ENCODE measurements at regions not wholly inside any gene's neighbourhood (a gene's known extent, or its start where the extent isn't known, plus 50 kb on each side); places are given as distances from the start of the nearest gene placed in this dataset.

- Histone ChIP-seq H3K79me2 (ENCODE audit: control insufficient read depth, insufficient read depth, low read length) (no peaks in the 10 kb centered on the region), H3K9ac (replicated peaks; ENCODE audit: extremely low read depth, insufficient read depth, low read length) (no peak overlapping the region), H3K4me1 (ENCODE audit: control insufficient read depth, extremely low read depth, insufficient read depth, low read length) (no peaks in the 10 kb centered on the region), H3K4me3 (replicated peaks in 1 of 3; ENCODE audit: insufficient read depth in 1 of 3, low read depth in 1 of 3, low read length in 3 of 3) (no peak overlapping the region), H3K9me3 (replicated peaks; ENCODE audit: control insufficient read depth, insufficient read depth, low read length) (peaks cover 4% of the 10 kb centered on the region), H4K20me1 (replicated peaks; ENCODE audit: control insufficient read depth, extremely low read depth, insufficient read depth, low read length) (no peaks in the 10 kb centered on the region), H3K4me2 (ENCODE audit: insufficient read depth, low read length) (no peak overlapping the region), H3K27ac (ENCODE audit: insufficient read depth, low read depth, low read length) (no peak overlapping the region), H2AFZ (ENCODE audit: low read depth, low read length) (no peak overlapping the region), H3K36me3 (ENCODE audit: control insufficient read depth in 2 of 2, extremely low read depth in 1 of 2, insufficient read depth in 2 of 2, low read length in 2 of 2) (no peaks in the 10 kb centered on the region), H3K27me3 (ENCODE audit: control insufficient read depth in 2 of 2, insufficient read depth in 2 of 2, low read length in 2 of 2) (no peaks in the 10 kb centered on the region), H3K9me1 (replicated peaks; ENCODE audit: control insufficient read depth, extremely low read depth, insufficient read depth, low read length) (no peaks in the 10 kb centered on the region)
- DNase-seq (ENCODE audit: low read depth, low spot score) (no peak), FAIRE-seq (no peak)
- BruUV-seq (replicated peaks), result no TSS peak
- ChIA-PET POLR2A (no interaction called here), CTCF (no interaction called here)
- no peak for TF ChIP-seq MYC (IDR thresholded peaks at IDR 0.05; ENCODE audit: low read depth, low read length)
- TF ChIP-seq FOS (IDR thresholded peaks at IDR 0.05; ENCODE audit: borderline replicate concordance, insufficient read depth, low read length), result no peak
- TF ChIP-seq, protein P1, sequence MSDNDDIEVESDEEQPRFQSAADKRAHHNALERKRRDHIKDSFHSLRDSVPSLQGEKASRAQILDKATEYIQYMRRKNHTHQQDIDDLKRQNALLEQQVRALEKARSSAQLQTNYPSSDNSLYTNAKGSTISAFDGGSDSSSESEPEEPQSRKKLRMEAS (IDR thresholded peaks at IDR 0.05; ENCODE audit: insufficient read depth, insufficient read length), result no peak
- TF ChIP-seq POLR2A (IDR thresholded peaks at IDR 0.05; ENCODE audit: low read depth, low read length), result no peak
- no peak for TF ChIP-seq CTCF (IDR thresholded peaks at IDR 0.05; ENCODE audit: extremely low read depth in 1 of 2, insufficient read depth in 1 of 2, low read depth in 1 of 2, low read length in 2 of 2)
- TF ChIP-seq EZH2 (IDR thresholded peaks at IDR 0.05; ENCODE audit: borderline replicate concordance, low read depth, low read length, severe bottlenecking), result no peak
- no peak for TF ChIP-seq POLR2AphosphoS5 (IDR thresholded peaks at IDR 0.05; ENCODE audit: insufficient read depth, low read depth, low read length)
- TF ChIP-seq JUN (IDR thresholded peaks at IDR 0.05; ENCODE audit: borderline replicate concordance, insufficient read depth, insufficient read length, low read depth), result no peak
- TF ChIP-seq GATA2 (IDR thresholded peaks at IDR 0.05; ENCODE audit: insufficient read depth, insufficient read length, low read depth, low read length), result no peak
- intact Hi-C loops (cut with micrococcal nuclease), result no loop called here
- dilution Hi-C loops (cut with MboI; ENCODE audit: extremely low pct_ligation_motif_present, low sequenced_read_pairs), result no loop called here
These were observed 140.8 kb downstream of the IRX1 start for GRCh38 chr5:3736466-3736865.
